ENCODE measurements at regions not wholly inside any gene's neighbourhood (a gene's known extent, or its start where the extent isn't known, plus 50 kb on each side); places are given as distances from the start of the nearest gene placed in this dataset.

- DNase-seq (ENCODE audit: low spot score): no peak
- TF ChIP-seq CTCF (IDR thresholded peaks at IDR 0.05; ENCODE audit: borderline replicate concordance, control extremely low read depth, extremely low read depth, insufficient read depth, missing control alignments): no peak
- in situ Hi-C loops (cut with MboI; ENCODE audit: low sequenced_read_pairs, unreplicated experiment): no loop called here
These were observed 143.6 kb downstream of the COPRS start for GRCh38 chr17:31715446-31715845.

- no peak for DNase-seq (ENCODE audit: low spot score)
- no peak for TF ChIP-seq CTCF (IDR thresholded peaks at IDR 0.05; ENCODE audit: borderline replicate concordance, control extremely low read depth, extremely low read depth, insufficient read depth, missing control alignments)
- in situ Hi-C loops (cut with MboI; ENCODE audit: low sequenced_read_pairs, unreplicated experiment): no loop called here
These were observed 154.6 kb downstream of the COPRS start for GRCh38 chr17:31704483-31704882.

- no peak for TF ChIP-seq CTCF (IDR thresholded peaks at IDR 0.05; ENCODE audit: borderline replicate concordance, control extremely low read depth, extremely low read depth, insufficient read depth, missing control alignments)
- DNase-seq (ENCODE audit: low spot score): no peak
- in situ Hi-C loops (cut with MboI; ENCODE audit: low sequenced_read_pairs, unreplicated experiment): no loop called here
These were observed 157.0 kb downstream of the COPRS start for GRCh38 chr17:31702041-31702440.

- DNase-seq (ENCODE audit: low spot score): no peak
- no peak for TF ChIP-seq CTCF (IDR thresholded peaks at IDR 0.05; ENCODE audit: borderline replicate concordance, control extremely low read depth, extremely low read depth, insufficient read depth, missing control alignments)
- in situ Hi-C loops (cut with MboI; ENCODE audit: low sequenced_read_pairs, unreplicated experiment): no loop called here
These were observed 158.1 kb downstream of the COPRS start for GRCh38 chr17:31700973-31701372.

- DNase-seq (ENCODE audit: low spot score): no peak
- in situ Hi-C loops (cut with MboI; ENCODE audit: low sequenced_read_pairs, unreplicated experiment): no loop called here
- no peak for TF ChIP-seq CTCF (IDR thresholded peaks at IDR 0.05; ENCODE audit: borderline replicate concordance, control extremely low read depth, extremely low read depth, insufficient read depth, missing control alignments)
These were observed 159.2 kb downstream of the COPRS start for GRCh38 chr17:31699886-31700285.

- DNase-seq (ENCODE audit: low spot score): no peak
- TF ChIP-seq CTCF (IDR thresholded peaks at IDR 0.05; ENCODE audit: borderline replicate concordance, control extremely low read depth, extremely low read depth, insufficient read depth, missing control alignments): no peak
- in situ Hi-C loops (cut with MboI; ENCODE audit: low sequenced_read_pairs, unreplicated experiment): no loop called here
These were observed 159.8 kb downstream of the COPRS start for GRCh38 chr17:31699281-31699680.

- DNase-seq (ENCODE audit: low spot score): no peak
- in situ Hi-C loops (cut with MboI; ENCODE audit: low sequenced_read_pairs, unreplicated experiment): no loop called here
These were observed 160.3 kb downstream of the COPRS start for GRCh38 chr17:31698751-31699150.

More at GRCh38 chr17:31698751-31699150, 160.3 kb downstream of the COPRS start:
- TF ChIP-seq CTCF (IDR thresholded peaks at IDR 0.05; ENCODE audit: borderline replicate concordance, control extremely low read depth, extremely low read depth, insufficient read depth, missing control alignments): no peak
